H9 (cell line): ENCODE measurements at regions not wholly inside any gene's neighbourhood (a gene's known extent, or its start where the extent isn't known, plus 50 kb on each side); places are given as distances from the start of the nearest gene placed in this dataset.

Experiments
- DNase-seq: peaks from one replicate; pipeline ENCODE4 v3.0.0-alpha.2; 2017
- H2AFZ ChIP-seq: one replicate; pipeline ENCODE4 v1.6.1; 2013; ENCODE audit warnings: mild to moderate bottlenecking, low read length, control low read depth, moderate library complexity
- H2AK5ac ChIP-seq: 2 replicates; pipeline ENCODE4 v1.6.1; 2013; ENCODE audit warnings: low read length, control low read depth, mixed read lengths; ENCODE audit not compliant: insufficient read length
- H2BK120ac ChIP-seq: one replicate; pipeline ENCODE4 v1.6.1; 2013; ENCODE audit warnings: low read depth, mild to moderate bottlenecking, low read length, control low read depth, inconsistent platforms; ENCODE audit not compliant: poor library complexity, severe bottlenecking
- H2BK12ac ChIP-seq: 2 replicates; pipeline ENCODE4 v1.6.1; 2013; ENCODE audit warnings: low read length, control low read depth, mixed read lengths, low read depth; ENCODE audit not compliant: insufficient read length
- H2BK15ac ChIP-seq: 2 replicates; pipeline ENCODE4 v1.6.1; 2013; ENCODE audit warnings: low read depth, low read length, control low read depth
- H2BK20ac ChIP-seq: one replicate; pipeline ENCODE4 v1.6.1; 2013; ENCODE audit warnings: low read depth, mild to moderate bottlenecking, low read length, control low read depth, inconsistent platforms; ENCODE audit not compliant: poor library complexity, severe bottlenecking
- H2BK5ac ChIP-seq: 2 replicates; pipeline ENCODE4 v1.6.1; 2013; ENCODE audit warnings: low read length, control low read depth, mixed read lengths; ENCODE audit not compliant: insufficient read length
- H3K14ac ChIP-seq: 2 replicates; pipeline ENCODE4 v1.6.1; 2013; ENCODE audit warnings: low read length, control low read depth; ENCODE audit not compliant: insufficient read depth
- H3K18ac ChIP-seq: 2 replicates; pipeline ENCODE4 v1.6.1; 2013; ENCODE audit warnings: low read depth, mild to moderate bottlenecking, mixed read lengths, low read length, control low read depth; ENCODE audit not compliant: insufficient read length
- H3K23ac ChIP-seq: 2 replicates; pipeline ENCODE4 v1.6.1; 2013; ENCODE audit warnings: low read length, control low read depth, mixed read lengths, low read depth; ENCODE audit not compliant: insufficient read length
- H3K23me2 ChIP-seq: 2 replicates; pipeline ENCODE4 v1.6.1; 2013; ENCODE audit warnings: low read depth, mild to moderate bottlenecking, mixed read lengths, low read length, control low read depth; ENCODE audit not compliant: insufficient read length, poor library complexity, severe bottlenecking
- H3K27ac ChIP-seq: 2 replicates; pipeline ENCODE4 v1.5.1; 2013; ENCODE audit warnings: low read length, control low read depth, mixed read lengths, low read depth; ENCODE audit not compliant: insufficient read length
- H3K27me3 ChIP-seq: 2 replicates; pipeline ENCODE4 v1.6.1; 2013; ENCODE audit warnings: low read length, control low read depth, inconsistent platforms; ENCODE audit not compliant: insufficient read depth
- H3K4ac ChIP-seq: 2 replicates; pipeline ENCODE4 v1.6.1; 2013; ENCODE audit warnings: low read depth, mild to moderate bottlenecking, control low read depth, inconsistent platforms, low read length, moderate library complexity
- H3K4me1 ChIP-seq: 2 replicates; pipeline ENCODE4 v1.6.1; 2013; ENCODE audit warnings: low read length, control low read depth, inconsistent platforms; ENCODE audit not compliant: insufficient read depth
- H3K4me2 ChIP-seq: 2 replicates; pipeline ENCODE4 v1.6.1; 2013; ENCODE audit warnings: low read length, control low read depth, mixed read lengths; ENCODE audit not compliant: insufficient read length, insufficient read depth
- H3K56ac ChIP-seq: 2 replicates; pipeline ENCODE4 v1.6.1; 2013; ENCODE audit warnings: low read depth, mild to moderate bottlenecking, mixed read lengths, low read length, control low read depth; ENCODE audit not compliant: insufficient read length
- H3K79me1 ChIP-seq: 2 replicates; pipeline ENCODE4 v1.6.1; 2013; ENCODE audit warnings: low read depth, mild to moderate bottlenecking, moderate library complexity, low read length, control low read depth, inconsistent platforms; ENCODE audit not compliant: insufficient read depth, poor library complexity, severe bottlenecking
- H3K79me2 ChIP-seq: 2 replicates; pipeline ENCODE4 v1.6.1; 2013; ENCODE audit warnings: low read length, control low read depth, inconsistent platforms; ENCODE audit not compliant: insufficient read depth
- H3K9ac ChIP-seq: 2 replicates; pipeline ENCODE4 v1.6.1; 2013; ENCODE audit warnings: low read length, control low read depth, mixed read lengths; ENCODE audit not compliant: insufficient read length; ENCODE audit errors: extremely low read depth
- H3K9me3 ChIP-seq: one replicate; pipeline ENCODE4 v1.6.1; 2013; ENCODE audit warnings: low read depth, low read length, inconsistent platforms; ENCODE audit not compliant: control insufficient read depth
- H3T11ph ChIP-seq: one replicate; pipeline ENCODE4 v1.6.1; 2013; ENCODE audit warnings: mild to moderate bottlenecking, low read length, control low read depth, inconsistent platforms
- H4K20me1 ChIP-seq: one replicate; pipeline ENCODE4 v1.6.1; 2013; ENCODE audit not compliant: control insufficient read depth, insufficient read length, insufficient read depth
- H4K5ac ChIP-seq: 2 replicates; pipeline ENCODE4 v1.6.1; 2013; ENCODE audit warnings: low read depth, mild to moderate bottlenecking, mixed read lengths, low read length, control low read depth; ENCODE audit not compliant: insufficient read length
- H4K8ac ChIP-seq: replicated peaks from 2 replicates; pipeline ENCODE4 v1.6.1; 2013; ENCODE audit warnings: low read length, control low read depth, mixed read lengths, low read depth; ENCODE audit not compliant: insufficient read length
- H4K91ac ChIP-seq: 2 replicates; pipeline ENCODE4 v1.6.1; 2013; ENCODE audit warnings: low read depth, mild to moderate bottlenecking, moderate library complexity, mixed read lengths, low read length, control low read depth; ENCODE audit not compliant: insufficient read length
- H3K27ac Mint-ChIP-seq, 3 experiments: 2 replicates in 2 of 3; 3 replicates in 1 of 3; pipeline ENCODE4 v1.8.0; 2020 to 2021; ENCODE audit warnings: mixed read lengths in 3 of 3, mild to moderate bottlenecking in 1 of 3, moderate library complexity in 1 of 3
- H3K27me3 Mint-ChIP-seq: 2 replicates; pipeline ENCODE4 v1.8.0; 2021; ENCODE audit warnings: low read depth, mild to moderate bottlenecking, moderate library complexity, mixed read lengths
- H3K36me3 Mint-ChIP-seq, 3 experiments: 2 replicates in 2 of 3; 3 replicates in 1 of 3; pipeline ENCODE4 v1.8.0; 2020 to 2021; ENCODE audit warnings: low read depth in 3 of 3, mixed read lengths in 3 of 3; ENCODE audit not compliant: insufficient read depth in 1 of 3
- H3K4me1 Mint-ChIP-seq, 2 experiments: 2 replicates each; pipeline ENCODE4 v1.8.0; 2020; ENCODE audit warnings: mixed read lengths in 2 of 2
- H3K4me3 Mint-ChIP-seq, 2 experiments: 2 replicates in 1 of 2; 3 replicates in 1 of 2; pipeline ENCODE4 v1.8.0; 2020 to 2021; ENCODE audit warnings: mild to moderate bottlenecking in 2 of 2, mixed read lengths in 2 of 2, moderate library complexity in 1 of 2
- H3K9me3 Mint-ChIP-seq, 2 experiments: 2 replicates in 1 of 2; 3 replicates in 1 of 2; pipeline ENCODE4 v1.8.0; 2020; ENCODE audit warnings: mild to moderate bottlenecking in 2 of 2, mixed read lengths in 2 of 2, moderate library complexity in 1 of 2
- CTCF ChIP-seq: fragments of 200-600 bp; sonication (generic); conservative IDR thresholded peaks from 3 replicates; pipeline ENCODE4 v1.8.0; 2021; ENCODE audit warnings: antibody characterized with exemption, mild to moderate bottlenecking
- WGBS: extraction: QIAGEN DNeasy Blood & Tissue Kit; methylation state at CpG from one replicate; pipeline ENCODE4 v1.1.7; 2013; ENCODE audit warnings: missing lambda C conversion rate, low lambda C conversion rate, mixed read lengths; ENCODE audit not compliant: insufficient read length; ENCODE audit errors: extremely low coverage; 5-methylcytosine and 5-hydroxymethylcytosine counted together

- no peak overlapping the region for H2AFZ ChIP-seq
- WGBS = no CpG with 5 or more reads among the region's 2 CpGs
- H3K4ac ChIP-seq = no peak overlapping the region
- H3K23ac ChIP-seq = no peak overlapping the region
- no peaks in the 10 kb centered on the region for H3K79me1 ChIP-seq
- H3K9ac ChIP-seq = no peak overlapping the region
- no peak overlapping the region for H4K8ac ChIP-seq
- H4K91ac ChIP-seq = no peak overlapping the region
- no peak for DNase-seq
- H3K18ac ChIP-seq = no peak overlapping the region
- no peak overlapping the region for H3K27ac ChIP-seq
- H3K9me3 ChIP-seq = no peaks in the 10 kb centered on the region
- H3K27ac Mint-ChIP-seq = no peak overlapping the region
- H3K14ac ChIP-seq = no peak overlapping the region
- H3K56ac ChIP-seq = no peak overlapping the region
- H3K27me3 ChIP-seq = no peaks in the 10 kb centered on the region
- no peaks in the 10 kb centered on the region for H4K20me1 ChIP-seq
- H3T11ph ChIP-seq = no peak overlapping the region
- H2BK20ac ChIP-seq = no peak overlapping the region
- no peaks in the 10 kb centered on the region for H3K79me2 ChIP-seq
- no peaks in the 10 kb centered on the region for H3K4me1 Mint-ChIP-seq
- no peak overlapping the region for H2BK12ac ChIP-seq
- H3K23me2 ChIP-seq = no peaks in the 10 kb centered on the region
- H3K4me1 ChIP-seq = no peaks in the 10 kb centered on the region
- no peak overlapping the region for H2AK5ac ChIP-seq
- H3K27me3 Mint-ChIP-seq = no peaks in the 10 kb centered on the region
- H4K5ac ChIP-seq = no peak overlapping the region
- TF ChIP-seq CTCF = no peak
- H3K4me2 ChIP-seq = no peak overlapping the region
- H3K4me3 Mint-ChIP-seq = no peak overlapping the region
- no peak overlapping the region for H2BK5ac ChIP-seq
- no peaks in the 10 kb centered on the region for H3K36me3 Mint-ChIP-seq
- no peak overlapping the region for H2BK120ac ChIP-seq
- H2BK15ac ChIP-seq = no peak overlapping the region
- no peaks in the 10 kb centered on the region for H3K9me3 Mint-ChIP-seq
Measured at GRCh38 chr12:115037830-115038229, 353.9 kb upstream of the TBX3 start.
